Middle frontal gyrus (tissue), 1 donor: ENCODE measurements at regions not wholly inside any gene's neighbourhood (a gene's known extent, or its start where the extent isn't known, plus 50 kb on each side); places are given as distances from the start of the nearest gene placed in this dataset.

Source experiments
- DNase-seq: peaks from one replicate; pipeline ENCODE4 v3.0.0-alpha.2; 2015; ENCODE audit warnings: low spot score; ENCODE audit errors: extremely low spot score

DNA sequence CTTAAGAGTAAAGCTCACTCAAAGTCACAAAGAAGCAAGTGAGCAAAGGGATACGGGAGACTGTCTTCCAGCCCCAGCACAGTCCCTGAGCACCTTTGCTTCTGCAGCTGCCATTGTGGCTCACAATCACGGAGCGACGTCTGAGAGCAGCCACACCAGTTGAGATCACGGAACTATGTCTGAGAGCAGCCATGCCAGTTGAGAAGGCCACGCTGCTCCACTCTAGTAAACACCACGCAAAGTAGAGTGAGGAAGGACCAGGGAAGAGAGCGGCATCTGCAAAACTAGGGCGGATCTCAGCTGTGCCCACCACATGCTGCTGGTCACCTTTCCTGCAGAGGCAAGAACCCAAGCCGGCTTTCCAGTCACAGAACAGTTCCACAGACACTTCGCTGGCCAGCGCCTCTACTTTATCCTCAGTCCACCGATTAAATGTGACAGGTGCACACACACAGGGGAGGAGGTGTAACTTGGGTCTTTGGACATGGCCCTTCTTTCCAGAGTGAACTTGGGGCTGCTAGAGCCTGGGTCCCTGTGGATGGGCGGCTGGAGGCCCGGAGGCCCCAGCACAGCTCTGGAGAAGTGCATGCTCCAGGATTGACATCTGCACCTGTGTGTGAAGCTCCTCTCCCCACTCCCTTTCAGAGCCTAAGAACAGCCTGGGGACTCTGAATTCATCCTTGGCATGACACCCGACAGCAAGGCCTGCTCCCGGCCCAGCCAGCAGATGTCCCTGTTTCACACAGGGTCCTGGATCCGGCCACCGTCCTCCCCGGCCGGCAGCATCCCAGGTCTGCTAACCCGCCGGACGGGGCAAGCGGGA is 324.9 kb upstream of the IRX4 start:
- DNase-seq, result no peak

DNA sequence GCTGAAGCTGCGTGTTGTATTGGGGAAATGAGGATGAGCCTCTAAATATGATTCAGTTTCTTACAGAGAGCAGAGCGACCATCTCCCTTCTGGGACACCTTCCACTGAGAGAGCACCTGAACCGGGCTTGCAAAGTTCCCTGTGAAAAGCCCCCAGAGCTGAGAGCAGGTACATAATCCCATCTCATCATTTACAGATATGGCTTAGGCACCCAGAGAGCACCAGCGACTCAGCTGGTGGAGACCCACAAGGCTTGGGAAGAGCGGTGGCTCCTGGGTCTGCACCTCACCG is 324.3 kb upstream of the IRX4 start:
- DNase-seq, result no peak

DNA sequence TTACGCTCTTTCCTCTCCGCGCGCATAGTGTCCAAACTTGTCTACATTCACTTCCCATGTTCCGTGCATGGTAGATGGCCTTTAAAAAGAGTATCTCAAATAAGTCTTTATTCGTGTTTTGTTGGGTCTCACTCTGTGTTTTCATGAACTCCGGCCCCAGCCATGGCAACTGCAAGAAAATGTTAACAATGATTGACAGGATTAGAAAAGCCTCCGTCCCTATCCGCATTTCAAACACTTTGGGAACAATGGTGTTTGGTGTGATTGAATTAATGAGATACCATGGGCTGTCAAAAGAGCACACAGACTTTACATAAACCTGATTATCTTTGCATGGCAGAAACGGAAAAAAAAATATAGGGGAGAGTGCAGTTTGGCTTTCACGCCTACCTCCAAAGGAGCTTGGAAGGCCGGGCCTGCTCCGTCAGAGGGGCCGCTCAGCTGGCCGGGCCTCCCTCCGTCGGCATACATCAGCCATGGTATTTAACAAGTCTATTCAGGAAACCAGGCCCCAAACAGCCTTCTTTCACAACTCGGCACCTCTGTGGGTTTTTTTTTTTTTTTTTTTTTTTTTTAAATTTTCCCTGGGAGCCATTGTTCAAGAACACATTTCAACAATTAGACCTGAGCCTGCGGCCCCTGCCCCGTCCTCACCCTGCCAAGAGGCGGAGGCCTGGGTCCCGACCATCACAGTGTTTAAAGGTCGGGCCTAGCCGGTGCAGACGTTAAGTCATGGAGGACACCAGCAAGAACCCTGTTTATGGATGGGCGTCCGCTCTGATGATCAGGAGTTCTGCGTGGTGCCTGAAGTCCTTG is 323.8 kb upstream of the IRX4 start:
- no peak for DNase-seq

DNA sequence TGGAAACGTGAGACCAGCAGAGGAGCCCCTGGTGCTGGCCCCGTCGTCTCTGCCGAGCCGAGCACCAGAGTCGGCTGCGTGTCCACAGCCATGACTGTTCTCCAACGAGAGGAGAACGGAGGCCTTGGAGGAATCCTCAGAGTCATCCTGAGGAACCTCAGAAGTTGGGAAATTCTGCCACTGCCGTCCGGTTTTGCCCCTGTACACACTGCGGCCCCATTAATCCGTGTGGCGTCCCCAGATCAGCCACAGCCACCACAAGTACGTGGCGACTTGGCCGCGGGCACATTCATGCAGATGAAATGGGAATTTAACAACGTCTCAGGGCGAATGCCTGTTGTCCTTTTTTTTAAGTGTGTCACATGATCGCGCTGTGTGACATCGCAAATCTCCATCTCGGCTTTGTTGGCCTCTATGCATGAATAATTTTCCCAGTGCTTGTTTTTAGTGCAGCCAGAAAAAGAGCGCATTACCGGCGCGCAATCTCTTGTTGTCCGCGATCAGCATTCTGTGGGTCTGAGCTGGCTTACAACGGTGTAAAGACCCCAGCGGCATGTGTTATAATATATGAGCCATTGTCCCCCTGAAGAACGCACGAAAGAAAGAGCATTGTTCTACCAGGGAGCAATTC is 323.0 kb upstream of the IRX4 start:
- DNase-seq, result no peak

DNA sequence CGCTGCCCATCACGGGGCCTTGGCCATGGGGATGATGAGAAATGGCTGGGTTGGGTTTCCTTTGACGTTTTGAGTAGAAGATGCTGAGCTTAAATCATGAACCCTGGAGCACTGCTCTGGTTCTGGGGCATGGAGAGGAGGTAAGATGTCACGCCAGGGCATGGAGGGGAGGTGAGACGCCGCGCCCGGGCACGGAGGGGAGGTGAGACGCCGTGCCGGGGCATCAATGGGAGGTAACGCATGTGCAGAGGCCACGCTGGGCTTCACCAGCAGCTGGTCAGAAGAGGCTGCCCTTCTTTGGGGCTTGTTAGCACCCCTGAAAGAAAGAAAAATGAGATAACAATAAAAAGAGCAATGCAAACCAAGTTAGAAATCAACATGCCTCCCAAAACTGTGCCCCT is 322.5 kb upstream of the IRX4 start:
- no peak for DNase-seq

DNA sequence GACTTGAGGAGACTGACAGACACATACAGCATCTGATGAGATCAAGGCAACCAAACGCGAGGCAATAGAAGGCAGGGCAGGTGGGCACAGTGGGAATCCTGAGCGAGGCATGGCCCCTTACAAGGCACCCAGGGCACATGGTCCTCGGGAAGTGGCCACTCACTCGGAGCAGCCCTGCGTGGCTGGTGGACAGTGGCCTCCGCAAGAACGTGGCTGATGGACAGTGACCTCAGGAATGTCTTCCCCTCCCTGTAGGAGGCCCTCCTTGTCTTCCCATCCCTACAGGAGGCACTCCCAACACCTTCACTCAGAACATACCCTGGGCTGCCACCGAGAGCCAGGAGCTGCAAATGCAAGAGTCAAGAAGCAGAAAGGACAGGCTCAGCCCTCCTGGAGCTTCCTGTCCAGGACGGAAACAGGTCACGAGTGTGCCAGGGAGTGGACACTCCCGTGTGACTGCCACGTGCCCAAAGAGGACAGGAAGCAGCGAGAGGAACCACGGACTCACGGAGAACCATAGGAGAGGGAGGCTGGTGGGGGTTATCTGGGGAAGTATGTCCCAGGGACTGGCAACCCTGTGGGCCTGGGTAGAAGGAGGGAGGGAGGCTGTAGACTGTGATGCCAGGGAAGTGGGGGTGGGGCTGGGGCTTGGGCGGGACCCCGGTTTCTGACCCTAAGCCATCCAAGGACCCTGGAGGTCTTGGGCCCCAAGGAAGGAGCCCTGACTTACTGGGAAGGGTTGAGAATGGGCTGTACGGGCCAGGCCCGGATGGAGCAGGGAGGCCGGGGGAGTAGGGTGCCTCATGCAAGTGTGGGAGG is 321.9 kb upstream of the IRX4 start:
- no peak for DNase-seq

DNA sequence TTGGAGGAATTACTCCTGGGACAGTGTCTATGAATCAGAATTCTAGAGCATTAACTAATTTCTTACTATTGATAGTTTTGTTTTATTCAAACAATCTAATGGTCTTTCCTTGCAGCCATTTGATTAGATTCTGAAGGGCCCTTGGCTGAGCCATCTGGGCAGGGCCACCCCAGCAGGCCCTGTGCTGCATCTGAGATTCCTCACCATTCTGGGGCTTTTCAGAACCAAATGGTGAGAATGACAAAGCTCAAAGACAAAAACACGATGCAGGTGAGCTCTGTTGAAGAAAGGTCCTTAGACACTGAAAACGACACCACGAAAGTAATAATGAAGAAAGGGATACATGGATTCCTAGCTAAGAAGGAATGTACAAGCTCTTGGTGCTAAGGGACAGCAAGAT is 321.0 kb upstream of the IRX4 start:
- DNase-seq, result no peak

DNA sequence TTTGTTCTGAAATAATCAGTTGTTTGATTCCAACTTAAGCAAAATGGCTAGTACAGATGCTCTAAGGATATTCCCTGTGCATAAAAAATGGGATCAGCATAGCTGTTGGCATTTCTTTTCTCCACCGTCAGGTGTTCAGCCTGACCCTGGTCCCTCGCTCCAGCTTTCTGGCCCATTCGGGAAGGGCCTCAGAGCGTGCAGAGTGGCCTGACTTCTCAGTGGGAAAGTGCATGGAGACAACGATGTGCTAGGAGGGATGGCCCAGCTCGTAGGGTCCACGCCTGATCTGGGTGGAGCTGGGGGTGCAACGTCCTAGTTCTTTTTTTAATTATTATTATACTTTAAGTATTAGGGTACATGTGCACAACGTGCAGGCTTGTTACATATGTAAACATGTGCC is 319.1 kb upstream of the IRX4 start:
- no peak for DNase-seq

DNA sequence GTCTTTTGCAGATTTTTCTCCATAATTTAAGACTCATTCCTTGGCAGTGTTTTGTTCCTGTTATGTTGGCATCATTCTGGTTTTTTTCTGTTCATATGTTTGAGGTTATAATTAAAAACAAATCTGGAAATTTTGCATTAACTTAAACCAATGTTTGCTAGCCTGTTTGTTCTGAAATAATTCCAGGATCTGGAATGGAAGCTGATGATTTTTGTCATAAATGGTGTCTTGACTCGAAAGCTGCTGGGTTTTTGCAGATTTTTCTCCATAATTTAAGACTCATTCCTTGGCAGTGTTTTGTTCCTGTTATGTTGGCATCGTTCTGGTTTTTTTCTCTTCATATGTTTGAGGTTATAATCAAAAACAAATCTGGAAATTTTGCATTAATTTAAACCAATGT is 318.7 kb upstream of the IRX4 start:
- DNase-seq, result no peak

DNA sequence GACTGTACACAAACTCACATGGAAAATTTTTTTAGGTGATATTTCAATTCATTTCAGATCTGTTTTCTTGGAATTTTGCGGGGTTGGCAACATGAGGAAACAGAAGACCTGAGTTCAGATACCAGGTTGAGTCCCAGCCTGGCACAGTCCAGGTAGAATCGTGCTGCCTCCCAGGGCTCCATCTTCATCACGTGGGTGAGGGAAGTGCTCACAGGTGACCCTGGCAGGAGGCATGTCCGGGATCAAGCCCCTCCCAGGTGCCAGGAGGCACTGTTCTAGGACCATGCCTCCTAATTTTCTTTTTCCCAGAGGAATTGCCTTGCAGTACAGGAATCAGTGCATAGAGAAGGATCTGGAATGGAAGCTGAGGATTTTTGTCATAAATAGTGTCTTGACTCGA is 318.3 kb upstream of the IRX4 start:
- DNase-seq, result no peak

DNA sequence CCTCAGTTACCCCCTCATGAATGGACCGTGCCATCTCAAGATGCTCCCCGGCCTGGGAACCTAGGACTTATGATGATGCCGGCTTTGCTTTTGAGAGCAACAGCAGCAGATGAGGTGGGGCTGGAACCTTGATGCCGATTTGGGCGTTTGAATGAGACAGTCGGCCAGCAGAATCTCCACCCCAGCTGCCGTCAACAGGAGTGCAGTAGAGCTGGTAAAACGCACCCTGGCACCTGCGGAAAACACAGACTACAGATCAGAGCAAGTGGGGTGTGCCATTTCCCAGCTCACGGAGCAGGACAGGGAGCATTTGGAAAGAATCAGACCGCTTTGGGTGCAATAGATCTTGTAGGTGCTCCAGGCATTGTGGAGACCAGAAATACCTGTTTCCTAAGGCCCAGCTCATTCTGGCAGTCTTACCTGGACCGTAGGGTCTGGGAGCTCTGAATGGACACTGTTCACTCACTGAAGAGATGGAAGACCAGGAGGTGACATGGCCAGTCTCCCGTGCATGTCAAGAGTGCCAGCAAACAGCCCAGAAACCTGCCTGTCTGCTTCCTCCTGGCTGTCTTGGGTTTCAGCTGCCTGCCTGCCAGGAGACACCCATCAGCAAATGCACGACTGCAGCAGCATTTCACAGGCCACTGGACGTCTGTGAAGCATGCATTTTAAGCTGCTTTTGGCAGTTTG is 317.7 kb upstream of the IRX4 start:
- DNase-seq, result no peak

DNA sequence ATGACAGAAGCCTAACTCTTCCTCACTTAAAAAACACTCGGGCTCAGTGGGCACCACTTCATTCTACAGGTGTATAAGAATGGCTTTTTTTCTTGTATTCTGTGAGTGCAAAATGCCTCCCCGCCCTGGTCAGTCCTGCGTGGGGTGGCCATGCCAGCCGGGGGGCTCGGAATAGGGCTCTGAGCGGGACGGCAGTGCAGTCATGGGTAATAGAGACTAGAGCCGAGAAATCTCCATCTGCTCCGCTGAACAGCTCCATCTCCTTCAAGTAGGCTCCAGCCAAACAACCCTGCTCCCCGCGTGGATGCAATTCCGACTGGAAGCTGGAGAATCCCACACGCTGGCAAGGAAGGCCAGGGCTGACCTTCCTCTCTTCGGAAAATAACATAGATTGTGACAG is 317.0 kb upstream of the IRX4 start:
- no peak for DNase-seq

DNA sequence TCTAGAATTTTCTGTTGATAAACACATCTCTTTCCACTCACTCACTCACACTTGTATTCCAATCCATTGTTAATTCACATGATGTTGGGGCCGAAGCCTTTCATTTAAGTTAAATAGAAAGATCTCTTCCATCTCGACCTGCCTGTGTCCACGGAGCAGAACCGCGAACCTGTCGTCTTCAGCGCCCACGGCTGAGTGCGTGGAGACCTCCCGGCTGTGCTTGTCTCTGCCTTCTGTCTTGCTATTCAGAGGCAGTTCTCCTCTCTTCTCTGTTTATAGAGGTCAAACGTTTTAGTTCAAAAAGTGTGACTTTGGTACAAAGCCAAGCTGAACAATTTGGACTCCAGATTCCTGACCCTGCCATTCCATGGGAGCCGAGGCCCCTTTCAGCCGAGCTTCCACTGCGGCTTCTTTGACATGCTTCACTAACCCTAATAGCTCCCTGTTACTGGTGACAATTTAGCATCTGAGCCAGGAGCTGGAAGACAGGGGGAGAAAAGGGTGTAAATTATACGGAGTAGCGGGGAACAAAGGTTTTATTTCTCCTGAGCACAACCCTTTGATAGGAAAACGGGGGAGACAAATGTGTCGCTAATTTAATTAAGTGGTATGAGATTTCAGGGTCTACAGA is 314.4 kb upstream of the IRX4 start:
- no peak for DNase-seq

DNA sequence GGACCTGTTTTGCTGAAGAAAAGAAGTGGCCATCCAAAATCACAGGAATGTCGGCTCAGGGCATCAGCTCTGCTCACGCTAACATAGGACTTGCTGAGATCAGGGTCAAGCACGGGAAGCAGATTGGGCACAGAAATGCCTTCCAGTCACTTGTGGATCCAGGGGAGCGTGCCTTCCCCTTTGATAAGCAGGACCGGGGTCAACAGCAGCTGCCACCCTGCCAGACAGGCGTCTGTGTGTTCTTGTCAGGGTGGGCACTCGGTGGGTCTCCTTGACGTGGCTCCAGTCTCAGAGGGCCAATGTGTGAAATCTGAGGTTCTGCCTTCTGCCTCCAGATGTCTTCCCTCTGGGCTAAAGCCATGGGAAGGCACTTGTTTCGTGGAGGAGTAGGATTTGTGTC is 313.7 kb upstream of the IRX4 start:
- no peak for DNase-seq

DNA sequence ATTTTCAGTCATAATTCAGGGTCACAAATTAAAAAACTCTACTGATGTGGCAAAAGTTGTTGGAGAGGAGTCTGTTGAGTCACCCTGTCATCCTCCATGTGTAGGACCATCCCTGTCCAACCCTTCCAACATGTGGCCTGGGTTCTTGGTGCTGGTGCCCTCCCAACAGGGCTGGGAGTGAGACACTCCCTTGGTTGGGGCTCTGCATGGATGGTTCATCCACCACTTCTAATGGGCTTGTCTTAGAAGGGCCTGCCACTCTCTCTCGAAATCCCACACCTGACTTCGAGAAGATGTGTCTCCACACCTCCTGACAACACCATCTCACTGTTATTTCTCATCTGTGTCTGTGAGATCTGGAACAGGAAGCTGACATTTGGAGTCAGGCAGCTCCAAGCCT is 312.2 kb upstream of the IRX4 start:
- DNase-seq, result no peak

DNA sequence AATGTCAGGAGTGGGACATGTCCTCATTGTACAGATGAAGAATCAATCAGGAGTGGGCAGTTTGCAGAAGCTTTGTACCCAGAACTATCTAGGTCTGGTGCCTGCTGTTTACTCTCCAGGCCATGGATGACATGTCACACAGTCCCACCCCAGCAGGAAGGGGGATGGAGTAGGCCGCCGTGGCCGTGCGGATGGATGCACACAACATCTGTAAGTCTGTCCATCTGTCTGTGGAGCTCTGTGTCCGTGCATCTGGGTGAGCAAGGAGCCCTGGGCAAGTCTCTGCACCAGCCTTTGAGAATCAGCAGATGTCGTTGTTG is 311.5 kb upstream of the IRX4 start:
- DNase-seq, result no peak

DNA sequence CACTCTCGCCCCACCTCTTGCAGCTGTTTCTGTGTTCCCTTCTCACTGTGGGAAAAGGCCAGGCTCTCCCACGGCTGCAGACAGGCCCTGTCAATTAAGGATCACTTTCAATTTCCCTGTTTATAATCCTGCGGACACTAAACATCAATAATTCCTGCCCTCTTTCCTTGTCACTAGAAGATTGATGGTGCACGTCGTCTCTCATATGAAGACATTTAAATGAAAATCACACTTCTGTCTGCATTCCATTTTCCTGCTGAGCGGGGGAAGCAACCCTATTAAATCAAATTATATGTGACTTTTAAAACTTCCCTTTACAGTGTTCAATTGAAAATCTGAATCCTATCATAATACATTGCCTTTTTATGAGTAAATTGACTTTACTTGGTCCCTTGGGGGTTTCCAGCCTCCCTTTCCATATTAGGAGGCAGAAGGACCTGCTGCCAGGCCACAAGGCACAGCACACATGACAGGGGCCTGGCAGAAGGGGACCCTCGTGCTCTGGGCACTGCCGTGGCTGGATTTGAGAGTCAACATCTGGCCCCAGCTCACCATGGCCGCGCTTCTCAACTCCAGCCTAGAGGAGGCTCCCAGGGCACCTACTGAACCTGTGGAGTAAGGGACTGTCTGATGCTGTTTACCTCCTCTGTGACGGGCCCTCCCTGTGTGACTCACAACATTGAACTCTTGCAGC is 311.0 kb upstream of the IRX4 start:
- DNase-seq, result no peak

DNA sequence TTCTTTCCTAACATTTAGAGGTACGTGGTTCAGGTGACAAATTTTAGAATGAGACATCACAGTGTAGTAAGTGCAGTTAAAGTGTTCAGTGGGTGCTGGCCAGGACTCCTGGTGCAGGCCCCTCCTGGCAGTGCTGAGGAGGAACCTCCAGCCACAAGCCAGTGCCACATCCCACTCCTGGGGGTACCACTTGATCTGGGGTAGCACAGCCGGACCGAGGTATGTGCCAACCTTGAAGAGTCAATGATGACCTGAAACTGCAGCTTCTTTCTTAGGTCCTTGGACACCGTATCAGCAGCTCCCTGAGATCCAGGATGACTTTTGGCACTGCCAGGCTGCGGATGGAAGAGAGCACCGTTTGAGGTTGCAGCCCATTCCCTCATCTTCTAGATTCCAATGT is 310.4 kb upstream of the IRX4 start:
- DNase-seq, result no peak

DNA sequence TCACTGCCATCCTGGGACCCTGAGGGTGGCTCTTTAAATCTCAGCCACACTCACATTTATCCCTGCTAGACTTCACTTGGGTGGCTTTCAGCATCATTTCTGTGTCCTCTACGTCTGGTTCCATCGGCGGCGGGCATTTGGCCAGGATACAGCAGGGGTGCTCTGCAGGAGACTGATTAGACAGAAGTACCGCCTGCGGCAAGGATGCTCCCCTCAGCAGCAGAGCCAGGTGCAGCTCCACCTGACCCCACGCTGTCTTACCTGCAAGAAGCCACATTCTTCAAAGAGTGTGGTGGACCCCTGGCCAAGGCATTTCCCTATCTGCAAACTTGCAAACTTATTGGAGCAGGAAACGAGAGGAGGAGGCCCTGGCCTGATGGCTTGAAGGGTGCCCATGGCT is 309.8 kb upstream of the IRX4 start:
- DNase-seq, result no peak

DNA sequence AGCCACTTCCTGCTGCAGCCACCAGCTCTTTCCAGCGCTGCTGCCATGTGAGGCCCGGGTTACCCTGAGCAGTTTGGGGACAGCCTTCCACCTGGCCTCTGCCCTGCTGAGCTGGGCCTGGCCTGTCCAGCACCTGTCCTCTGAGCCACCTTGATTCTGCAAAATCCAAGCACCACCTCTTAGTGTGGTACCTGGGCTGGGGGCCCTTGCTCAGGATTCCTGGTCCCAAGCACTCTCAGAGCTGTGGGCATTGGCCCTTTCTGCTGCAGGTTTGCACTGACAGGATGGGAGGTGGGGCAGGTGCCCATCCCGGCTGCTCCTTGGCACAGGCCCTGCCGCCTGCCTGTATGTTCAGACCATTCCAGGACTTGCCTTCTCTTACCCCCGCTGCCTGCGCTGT is 309.2 kb upstream of the IRX4 start:
- DNase-seq, result no peak
